K562 (cell line): ENCODE measurements at regions not wholly inside any gene's neighbourhood (a gene's known extent, or its start where the extent isn't known, plus 50 kb on each side); places are given as distances from the start of the nearest gene placed in this dataset.

Source experiments
- ATAC-seq: fragments of 200-7000 bp; cut with Tn5 transposase; 3 replicates; pipeline ENCODE4 v1.9.1; 2020; ENCODE audit warnings: moderate library complexity
- BruUV-seq: library from RNA; stranded (reverse); fragments of 400-500 nt; replicated peaks from 2 replicates; lab custom pipeline; 2021; lab: Mats Ljungman, UMichigan
- CTCF ChIA-PET: fragments of 300-600 bp; formaldehyde crosslinking; extraction: SDS; loops from one replicate; lab custom pipeline; 2021; ENCODE audit warnings: low intra/inter-chr PET ratio; lab: Yijun Ruan, JAX
- POLR2A ChIA-PET: fragments of 300-600, 350-650 bp; sonication (Branson Sonifier 250); formaldehyde crosslinking; extraction: SDS; loops from one replicate; lab custom pipeline; 2021; ENCODE audit warnings: antibody characterized with exemption, inconsistent platforms; lab: Yijun Ruan, JAX
- DNase-seq, 4 experiments: peaks; one replicate each; pipeline versions ENCODE4 v3.0.0 to v3.0.0-alpha.2; 2011 to 2018; ENCODE audit warnings: low spot score in 3 of 4, mixed read lengths in 3 of 4; ENCODE audit errors: extremely low read depth in 1 of 4
- FAIRE-seq: peaks from 2 replicates; lab custom pipeline; 2011; peaks lifted over from hg19 to GRCh38; lab: Jason Lieb, UNC
- H2AFZ ChIP-seq: 2 replicates; pipeline ENCODE4 v1.6.0; 2011; ENCODE audit warnings: low read depth, low read length, control low read depth, inconsistent platforms
- H3K27ac ChIP-seq: fragments of 200-600 bp; 3 replicates; pipeline ENCODE4 v1.8.0; 2011; ENCODE audit warnings: low read depth, mild to moderate bottlenecking, control low read depth, inconsistent platforms, low read length, moderate library complexity, mixed read lengths; ENCODE audit errors: extremely low read depth
- H3K27me3 ChIP-seq, 2 experiments: fragments of 300-600 bp in 1 of 2; 2 replicates in 1 of 2; 3 replicates in 1 of 2; pipeline versions ENCODE4 v1.6.0 to v1.8.0; 2011; ENCODE audit warnings: inconsistent platforms in 2 of 2, low read length in 2 of 2, mild to moderate bottlenecking in 1 of 2, mixed read lengths in 1 of 2, moderate library complexity in 1 of 2; ENCODE audit not compliant: control insufficient read depth in 2 of 2, insufficient read depth in 2 of 2
- H3K36me3 ChIP-seq: fragments of 300-600 bp; 3 replicates; pipeline ENCODE4 v1.8.0; 2011; ENCODE audit warnings: mild to moderate bottlenecking, low read length, inconsistent platforms; ENCODE audit not compliant: control insufficient read depth, insufficient read depth
- H3K4me1 ChIP-seq, 2 experiments: fragments of 200-600 bp in 1 of 2; replicated peaks in 1 of 2; 2 replicates in 1 of 2; 3 replicates in 1 of 2; pipeline versions ENCODE4 v1.5.1 to v1.8.0; 2011; ENCODE audit warnings: inconsistent platforms in 2 of 2, low read length in 2 of 2, mild to moderate bottlenecking in 1 of 2, mixed read lengths in 1 of 2, moderate library complexity in 1 of 2; ENCODE audit not compliant: control insufficient read depth in 2 of 2, insufficient read depth in 2 of 2
- H3K4me2 ChIP-seq: 2 replicates; pipeline ENCODE4 v1.6.1; 2011; ENCODE audit warnings: low read length, control low read depth, inconsistent platforms, mixed read lengths; ENCODE audit not compliant: insufficient read depth
- H3K4me3 ChIP-seq: fragments of 200-600 bp; sonication (generic), shearing (Covaris generic); 2 replicates; pipeline ENCODE4 v1.5.1; 2016; ENCODE audit warnings: control low read depth, inconsistent platforms
- H3K79me2 ChIP-seq: fragments of 200-600 bp; 3 replicates; pipeline ENCODE4 v1.8.0; 2011; ENCODE audit warnings: low read length, inconsistent platforms; ENCODE audit not compliant: control insufficient read depth, insufficient read depth
- H3K9ac ChIP-seq, 2 experiments: 2 replicates each; pipeline versions ENCODE4 v1.6.0 to v1.6.1; 2011; ENCODE audit warnings: low read depth in 2 of 2, low read length in 2 of 2, control low read depth in 1 of 2, inconsistent platforms in 1 of 2, mild to moderate bottlenecking in 1 of 2, mixed read lengths in 1 of 2; ENCODE audit not compliant: insufficient read depth in 1 of 2
- H3K9me1 ChIP-seq: one replicate; pipeline ENCODE4 v1.6.0; 2011; ENCODE audit warnings: inconsistent platforms, mild to moderate bottlenecking, low read length, moderate library complexity; ENCODE audit not compliant: control insufficient read depth, insufficient read depth
- H3K9me3 ChIP-seq: replicated peaks from 2 replicates; pipeline ENCODE4 v1.5.1; 2011; ENCODE audit warnings: low read depth, low read length, inconsistent platforms; ENCODE audit not compliant: control insufficient read depth, insufficient read depth
- H4K20me1 ChIP-seq: replicated peaks from 2 replicates; pipeline ENCODE4 v1.6.1; 2011; ENCODE audit warnings: low read length, inconsistent platforms, mixed read lengths; ENCODE audit not compliant: control insufficient read depth, insufficient read depth
- DACH1 ChIP-seq: fragments of 450-650 bp; IDR thresholded peaks from 2 replicates; pipeline ENCODE4 v1.6.1; 2018; ENCODE audit not compliant: partially characterized antibody
- GATA2 ChIP-seq: sonication (generic); formaldehyde crosslinking; IDR thresholded peaks from 2 replicates; pipeline ENCODE4 v1.4.0; 2020; ENCODE audit warnings: mild to moderate bottlenecking, missing genetic modification reagents
- GATAD2B ChIP-seq: fragments of 450-650 bp; IDR thresholded peaks from 2 replicates; pipeline ENCODE4 v1.6.1; 2017; ENCODE audit warnings: mild to moderate bottlenecking, borderline replicate concordance
- KLF16 ChIP-seq: IDR thresholded peaks from 2 replicates; pipeline ENCODE4 v1.6.1; 2016; ENCODE audit warnings: antibody characterized with exemption
- TEAD4 ChIP-seq, 2 experiments: sonication (generic) in 1 of 2; formaldehyde crosslinking in 1 of 2; IDR thresholded peaks; 2 replicates each; pipeline versions ENCODE4 v1.6.1 to v1.8.0; 2012 to 2022; ENCODE audit warnings: borderline replicate concordance in 1 of 2, inconsistent platforms in 1 of 2, low read length in 1 of 2, mild to moderate bottlenecking in 1 of 2, missing genetic modification reagents in 1 of 2
- ZBTB2 ChIP-seq: fragments of 450-650 bp; IDR thresholded peaks from 2 replicates; pipeline ENCODE4 v1.6.1; 2016; ENCODE audit warnings: antibody characterized with exemption
- WGBS: fragments of 100-300 bp; shearing (Covaris generic); methylation state at CpG from one replicate; pipeline ENCODE4 v1.1.6; 2016; ENCODE audit warnings: low coverage, mixed read lengths; ENCODE audit not compliant: insufficient coverage; ENCODE audit errors: missing lambda C conversion rate; 5-methylcytosine and 5-hydroxymethylcytosine counted together
- in situ Hi-C: fragments of 300-500 bp; cut with MboI; formaldehyde crosslinking; loops from 4 replicates; pipeline ENCODE4 v1.15.0; 2018; ENCODE audit warnings: inconsistent platforms, mixed read lengths
- intact Hi-C: fragments of 100-400 bp; cut with micrococcal nuclease; formaldehyde crosslinking; loops from 2 replicates; pipeline ENCODE4 v1.14.2; 2022
- TF ChIP-seq, protein P1 (sequence below), 2 experiments: IDR thresholded peaks in 1 of 2; conservative IDR thresholded peaks in 1 of 2; 2 replicates each; pipeline ENCODE4 v1.6.1; 2016; ENCODE audit warnings: low read depth in 2 of 2, mild to moderate bottlenecking in 1 of 2, missing compliant biosample characterization in 1 of 2, missing genetic modification characterization in 1 of 2, moderate library complexity in 1 of 2
- TF ChIP-seq, protein P2 (sequence below): fragments of 450-650 bp; formaldehyde crosslinking; IDR thresholded peaks from 2 replicates; pipeline ENCODE4 v1.4.0; 2020; ENCODE audit warnings: mild to moderate bottlenecking
- TF ChIP-seq, protein P3 (sequence below): fragments of 200-800 bp; sonication (Bioruptor generic); IDR thresholded peaks from 2 replicates; pipeline ENCODE4 v1.6.1; 2016; ENCODE audit warnings: missing genetic modification characterization, missing compliant biosample characterization

DNA sequence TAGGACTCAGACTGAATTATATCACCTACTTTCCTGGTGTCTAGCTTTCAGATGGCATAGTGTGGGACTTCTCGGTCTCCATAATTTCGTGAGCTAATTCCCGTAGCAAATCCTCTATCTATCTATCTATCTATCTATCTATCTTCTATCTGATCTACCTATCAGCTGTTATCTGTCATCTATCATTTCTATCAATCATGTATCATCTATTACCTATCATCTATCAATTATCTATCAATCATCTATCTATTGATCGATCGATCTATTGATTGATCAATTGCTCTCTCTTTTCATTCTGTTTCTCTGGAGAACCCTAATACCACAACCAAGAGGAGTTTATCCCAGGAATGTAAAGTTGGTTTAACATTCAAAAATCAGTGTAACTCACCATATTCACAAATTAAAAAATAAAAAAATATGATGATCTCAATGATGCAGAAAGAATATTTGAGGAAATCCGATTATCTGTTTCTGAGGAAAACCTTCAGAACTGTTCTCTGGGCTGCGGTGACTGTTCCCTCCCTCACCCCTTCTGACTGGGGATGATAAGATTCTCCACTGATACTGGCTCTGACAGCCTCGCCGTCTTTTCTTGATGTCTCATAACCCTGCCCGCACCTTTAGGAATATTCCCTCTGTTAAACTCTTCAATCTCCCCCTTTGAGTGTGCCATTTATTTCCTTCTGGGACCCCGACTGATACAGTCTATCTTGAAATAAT lies 147.7 kb downstream of the ACTR3B start:
- POLR2A ChIA-PET, result interaction anchor here (0.6 kb wide), 1 partner anchor 264 kb away, joined by 3 read pairs; no protein-coding TSS in a partner anchor
- no peak overlapping the region for H3K9ac ChIP-seq
- ATAC-seq (no peak), DNase-seq (no peak), FAIRE-seq (no peak)
- H3K4me2 ChIP-seq, result no peak overlapping the region
- CTCF ChIA-PET, result no interaction called here
- peaks cover 0 to 6% of the 10 kb centered on the region in 2 experiments; a peak in 1 of 5 replicates for H3K4me1 ChIP-seq
- H3K27ac ChIP-seq, result no peak overlapping the region
- 26% methylated on average over 11 of the region's 11 CpGs for WGBS
- no peaks in the 10 kb centered on the region; the same call in 1 of the 2 replicates for H4K20me1 ChIP-seq
- H3K79me2 ChIP-seq, result no peaks in the 10 kb centered on the region
- in situ Hi-C loops (no loop called here), intact Hi-C loops (loop anchor here (10.0 kb wide), 1 partner anchor 468 kb away; no protein-coding TSS in a partner anchor)
- no peak overlapping the region for H2AFZ ChIP-seq
- no peaks in the 10 kb centered on the region for H3K36me3 ChIP-seq
- peaks cover 54 to 76% of the 10 kb centered on the region in 2 experiments for H3K27me3 ChIP-seq
- no peaks in the 10 kb centered on the region for H3K9me1 ChIP-seq
- no peak overlapping the region for H3K4me3 ChIP-seq
- BruUV-seq, result no TSS peak
- no peaks in the 10 kb centered on the region for H3K9me3 ChIP-seq
- TF ChIP-seq, protein P1, sequence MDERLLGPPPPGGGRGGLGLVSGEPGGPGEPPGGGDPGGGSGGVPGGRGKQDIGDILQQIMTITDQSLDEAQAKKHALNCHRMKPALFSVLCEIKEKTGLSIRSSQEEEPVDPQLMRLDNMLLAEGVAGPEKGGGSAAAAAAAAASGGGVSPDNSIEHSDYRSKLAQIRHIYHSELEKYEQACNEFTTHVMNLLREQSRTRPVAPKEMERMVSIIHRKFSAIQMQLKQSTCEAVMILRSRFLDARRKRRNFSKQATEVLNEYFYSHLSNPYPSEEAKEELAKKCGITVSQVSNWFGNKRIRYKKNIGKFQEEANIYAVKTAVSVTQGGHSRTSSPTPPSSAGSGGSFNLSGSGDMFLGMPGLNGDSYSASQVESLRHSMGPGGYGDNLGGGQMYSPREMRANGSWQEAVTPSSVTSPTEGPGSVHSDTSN (CRISPR knock-in tag; IDR thresholded peaks at IDR 0.05; ENCODE audit: low read depth), result no peak
- TF ChIP-seq, protein P1 (tag; conservative IDR thresholded peaks at IDR 0.05; ENCODE audit: low read depth), result peak; percentile 21; the same call in 1 of the 2 replicates
- TF ChIP-seq, protein P2, sequence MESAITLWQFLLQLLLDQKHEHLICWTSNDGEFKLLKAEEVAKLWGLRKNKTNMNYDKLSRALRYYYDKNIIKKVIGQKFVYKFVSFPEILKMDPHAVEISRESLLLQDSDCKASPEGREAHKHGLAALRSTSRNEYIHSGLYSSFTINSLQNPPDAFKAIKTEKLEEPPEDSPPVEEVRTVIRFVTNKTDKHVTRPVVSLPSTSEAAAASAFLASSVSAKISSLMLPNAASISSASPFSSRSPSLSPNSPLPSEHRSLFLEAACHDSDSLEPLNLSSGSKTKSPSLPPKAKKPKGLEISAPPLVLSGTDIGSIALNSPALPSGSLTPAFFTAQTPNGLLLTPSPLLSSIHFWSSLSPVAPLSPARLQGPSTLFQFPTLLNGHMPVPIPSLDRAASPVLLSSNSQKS (CRISPR knock-in tag), result no peak
- TF ChIP-seq GATA2 (CRISPR knock-in tag) (peak; percentile 24; the same call in 1 of the 2 replicates), ZBTB2 (peak; percentile 70; the same call in 1 of the 2 replicates), TEAD4 (IDR thresholded peaks at IDR 0.05; ENCODE audit: low read length) (peak; percentile 59; the same call in 1 of the 2 replicates), TEAD4 (CRISPR knock-in tag; IDR thresholded peaks at IDR 0.05; ENCODE audit: borderline replicate concordance) (no peak), DACH1 (peak; percentile 87), GATAD2B (peak; percentile 78; the same call in 1 of the 2 replicates), KLF16 (0 out of 2 replicates have a peak, but pooled peaks have one; percentile 28)
- TF ChIP-seq, protein P3, sequence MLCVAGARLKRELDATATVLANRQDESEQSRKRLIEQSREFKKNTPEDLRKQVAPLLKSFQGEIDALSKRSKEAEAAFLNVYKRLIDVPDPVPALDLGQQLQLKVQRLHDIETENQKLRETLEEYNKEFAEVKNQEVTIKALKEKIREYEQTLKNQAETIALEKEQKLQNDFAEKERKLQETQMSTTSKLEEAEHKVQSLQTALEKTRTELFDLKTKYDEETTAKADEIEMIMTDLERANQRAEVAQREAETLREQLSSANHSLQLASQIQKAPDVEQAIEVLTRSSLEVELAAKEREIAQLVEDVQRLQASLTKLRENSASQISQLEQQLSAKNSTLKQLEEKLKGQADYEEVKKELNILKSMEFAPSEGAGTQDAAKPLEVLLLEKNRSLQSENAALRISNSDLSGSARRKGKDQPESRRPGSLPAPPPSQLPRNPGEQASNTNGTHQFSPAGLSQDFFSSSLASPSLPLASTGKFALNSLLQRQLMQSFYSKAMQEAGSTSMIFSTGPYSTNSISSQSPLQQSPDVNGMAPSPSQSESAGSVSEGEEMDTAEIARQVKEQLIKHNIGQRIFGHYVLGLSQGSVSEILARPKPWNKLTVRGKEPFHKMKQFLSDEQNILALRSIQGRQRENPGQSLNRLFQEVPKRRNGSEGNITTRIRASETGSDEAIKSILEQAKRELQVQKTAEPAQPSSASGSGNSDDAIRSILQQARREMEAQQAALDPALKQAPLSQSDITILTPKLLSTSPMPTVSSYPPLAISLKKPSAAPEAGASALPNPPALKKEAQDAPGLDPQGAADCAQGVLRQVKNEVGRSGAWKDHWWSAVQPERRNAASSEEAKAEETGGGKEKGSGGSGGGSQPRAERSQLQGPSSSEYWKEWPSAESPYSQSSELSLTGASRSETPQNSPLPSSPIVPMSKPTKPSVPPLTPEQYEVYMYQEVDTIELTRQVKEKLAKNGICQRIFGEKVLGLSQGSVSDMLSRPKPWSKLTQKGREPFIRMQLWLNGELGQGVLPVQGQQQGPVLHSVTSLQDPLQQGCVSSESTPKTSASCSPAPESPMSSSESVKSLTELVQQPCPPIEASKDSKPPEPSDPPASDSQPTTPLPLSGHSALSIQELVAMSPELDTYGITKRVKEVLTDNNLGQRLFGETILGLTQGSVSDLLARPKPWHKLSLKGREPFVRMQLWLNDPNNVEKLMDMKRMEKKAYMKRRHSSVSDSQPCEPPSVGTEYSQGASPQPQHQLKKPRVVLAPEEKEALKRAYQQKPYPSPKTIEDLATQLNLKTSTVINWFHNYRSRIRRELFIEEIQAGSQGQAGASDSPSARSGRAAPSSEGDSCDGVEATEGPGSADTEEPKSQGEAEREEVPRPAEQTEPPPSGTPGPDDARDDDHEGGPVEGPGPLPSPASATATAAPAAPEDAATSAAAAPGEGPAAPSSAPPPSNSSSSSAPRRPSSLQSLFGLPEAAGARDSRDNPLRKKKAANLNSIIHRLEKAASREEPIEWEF (CRISPR knock-in tag), result peak; percentile 100
